ENCODE measurements at regions not wholly inside any gene's neighbourhood (a gene's known extent, or its start where the extent isn't known, plus 50 kb on each side); places are given as distances from the start of the nearest gene placed in this dataset.

GRCh38 chr21:43274946-43275310 is 106.1 kb downstream of the CRYAA start:
- no peak for TF ChIP-seq GATA3 (IDR thresholded peaks at IDR 0.05; ENCODE audit: low read depth, low read length)
- TF ChIP-seq GATA2 (IDR thresholded peaks at IDR 0.05; ENCODE audit: low read depth, low read length) = no peak
